22Rv1 (cell line): ENCODE measurements at regions not wholly inside any gene's neighbourhood (a gene's known extent, or its start where the extent isn't known, plus 50 kb on each side); places are given as distances from the start of the nearest gene placed in this dataset.

Experiments
- ZFX ChIP-seq: fragments of 450-650 bp; IDR thresholded peaks from 2 replicates; pipeline ENCODE4 v1.6.1; 2017; ENCODE audit warnings: antibody characterized with exemption, borderline replicate concordance
- TF ChIP-seq, protein P1 (sequence below): fragments of 450-650 bp; IDR thresholded peaks from 2 replicates; pipeline ENCODE4 v1.5.1; 2017; ENCODE audit warnings: mild to moderate bottlenecking

DNA sequence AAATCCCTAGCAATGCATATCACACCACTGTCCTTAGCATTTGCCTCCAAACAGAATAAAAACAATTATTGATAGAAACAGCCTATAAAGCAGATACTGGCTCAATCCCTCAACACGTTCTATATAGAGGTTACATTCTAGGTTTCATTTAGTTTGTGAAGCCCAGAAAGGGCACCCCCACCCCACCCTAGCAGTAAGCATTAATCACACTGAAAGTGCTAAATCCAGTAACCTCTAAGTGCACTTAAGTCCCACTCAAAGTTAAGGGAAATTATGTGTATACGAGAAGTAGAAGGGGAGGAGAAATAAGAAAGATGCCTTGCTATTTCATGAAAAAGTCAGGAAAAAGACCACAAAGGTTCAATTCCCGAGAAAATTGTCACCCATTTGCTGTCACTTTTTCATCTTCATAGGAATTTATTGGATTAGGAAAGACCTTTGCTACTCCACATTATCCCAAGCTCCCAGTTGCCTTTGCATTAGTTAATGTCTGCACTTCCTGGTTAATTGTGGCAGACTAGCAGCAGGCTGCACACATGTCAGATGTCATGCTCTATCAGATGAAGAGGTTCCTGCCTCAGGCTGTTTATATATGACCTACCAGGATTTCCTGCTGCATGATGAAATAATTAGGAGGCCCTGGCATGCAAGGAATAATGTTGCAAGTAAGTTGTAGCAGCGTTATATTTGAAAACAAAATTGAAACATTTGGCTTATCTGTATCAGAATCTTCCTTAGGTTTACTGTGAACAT lies 54.5 kb upstream of the LHX8 start:
- TF ChIP-seq, protein P1, sequence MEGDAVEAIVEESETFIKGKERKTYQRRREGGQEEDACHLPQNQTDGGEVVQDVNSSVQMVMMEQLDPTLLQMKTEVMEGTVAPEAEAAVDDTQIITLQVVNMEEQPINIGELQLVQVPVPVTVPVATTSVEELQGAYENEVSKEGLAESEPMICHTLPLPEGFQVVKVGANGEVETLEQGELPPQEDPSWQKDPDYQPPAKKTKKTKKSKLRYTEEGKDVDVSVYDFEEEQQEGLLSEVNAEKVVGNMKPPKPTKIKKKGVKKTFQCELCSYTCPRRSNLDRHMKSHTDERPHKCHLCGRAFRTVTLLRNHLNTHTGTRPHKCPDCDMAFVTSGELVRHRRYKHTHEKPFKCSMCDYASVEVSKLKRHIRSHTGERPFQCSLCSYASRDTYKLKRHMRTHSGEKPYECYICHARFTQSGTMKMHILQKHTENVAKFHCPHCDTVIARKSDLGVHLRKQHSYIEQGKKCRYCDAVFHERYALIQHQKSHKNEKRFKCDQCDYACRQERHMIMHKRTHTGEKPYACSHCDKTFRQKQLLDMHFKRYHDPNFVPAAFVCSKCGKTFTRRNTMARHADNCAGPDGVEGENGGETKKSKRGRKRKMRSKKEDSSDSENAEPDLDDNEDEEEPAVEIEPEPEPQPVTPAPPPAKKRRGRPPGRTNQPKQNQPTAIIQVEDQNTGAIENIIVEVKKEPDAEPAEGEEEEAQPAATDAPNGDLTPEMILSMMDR, result no peak
- no peak for TF ChIP-seq ZFX
